ENCODE measurements at regions not wholly inside any gene's neighbourhood (a gene's known extent, or its start where the extent isn't known, plus 50 kb on each side); places are given as distances from the start of the nearest gene placed in this dataset.

GRCh38 chr6:105832313-105832761 lies 253.8 kb upstream of the PRDM1 start:
- CTCF ChIA-PET, result interaction anchor here (0.7 to 1.4 kb wide), 2 partner anchors 12 to 192 kb away, joined by 3 read pairs; no protein-coding TSS in a partner anchor
- H3K27ac ChIP-seq (ENCODE audit: extremely low read depth, low read depth, low read length), result no peak overlapping the region
- no peaks in the 10 kb centered on the region for H3K9me3 ChIP-seq (ENCODE audit: control insufficient read depth, insufficient read depth, low read depth, low read length)
- POLR2A ChIA-PET, result no interaction called here
- TF ChIP-seq ZNF626 (tag by site-specific recombination; IDR thresholded peaks at IDR 0.05) (no peak), ZNF133 (tag by site-specific recombination; IDR thresholded peaks at IDR 0.05) (no peak), WT1 (tag by site-specific recombination; IDR thresholded peaks at IDR 0.05) (no peak), ZNF362 (tag by site-specific recombination; IDR thresholded peaks at IDR 0.05) (no peak), ZNF610 (tag by site-specific recombination; IDR thresholded peaks at IDR 0.05; ENCODE audit: borderline replicate concordance) (no peak), HIC1 (tag by site-specific recombination; IDR thresholded peaks at IDR 0.05) (no peak), ZNF426 (tag by site-specific recombination; IDR thresholded peaks at IDR 0.05) (no peak), ZFP37 (tag by site-specific recombination; IDR thresholded peaks at IDR 0.05) (no peak), ZNF76 (tag by site-specific recombination; IDR thresholded peaks at IDR 0.05; ENCODE audit: borderline replicate concordance, low read depth) (no peak), ZNF416 (tag by site-specific recombination; IDR thresholded peaks at IDR 0.05) (no peak), ZNF580 (tag by site-specific recombination; IDR thresholded peaks at IDR 0.05) (no peak), ZNF324 (tag by site-specific recombination; IDR thresholded peaks at IDR 0.05) (no peak)
- H3K4me1 ChIP-seq (ENCODE audit: control insufficient read depth, insufficient read depth, low read length), result no peaks in the 10 kb centered on the region
- no peak overlapping the region for H3K4me3 ChIP-seq (ENCODE audit: low read depth, low read length)
- H3K36me3 ChIP-seq (ENCODE audit: control insufficient read depth in 2 of 2, insufficient read depth in 1 of 2, low read length in 2 of 2), result no peaks in the 10 kb centered on the region

GRCh38 chr6:105831311-105832097 lies 254.6 kb upstream of the PRDM1 start:
- H3K4me1 ChIP-seq (ENCODE audit: control insufficient read depth, insufficient read depth, low read length), result no peaks in the 10 kb centered on the region
- ChIA-PET CTCF (interaction anchor here (1.4 kb wide), 1 partner anchor 13 kb away, joined by 3 read pairs; no protein-coding TSS in a partner anchor), POLR2A (no interaction called here)
- no peaks in the 10 kb centered on the region for H3K36me3 ChIP-seq (ENCODE audit: control insufficient read depth in 2 of 2, insufficient read depth in 1 of 2, low read length in 2 of 2)
- no peak overlapping the region for H3K4me3 ChIP-seq (ENCODE audit: low read depth, low read length)
- no peak for TF ChIP-seq ZNF626 (tag by site-specific recombination; IDR thresholded peaks at IDR 0.05)
- TF ChIP-seq ZNF837 (tag by site-specific recombination; IDR thresholded peaks at IDR 0.05), result no peak
- no peak for TF ChIP-seq ZNF202 (tag by site-specific recombination; IDR thresholded peaks at IDR 0.05; ENCODE audit: borderline replicate concordance)
- TF ChIP-seq ZNF48 (tag by site-specific recombination; IDR thresholded peaks at IDR 0.05), result no peak
- TF ChIP-seq ZNF350 (tag by site-specific recombination; IDR thresholded peaks at IDR 0.05), result no peak
- no peak for TF ChIP-seq ZNF2 (tag by site-specific recombination; IDR thresholded peaks at IDR 0.05)
- no peak for TF ChIP-seq ZNF416 (tag by site-specific recombination; IDR thresholded peaks at IDR 0.05)
- no peak for TF ChIP-seq ZBTB21 (tag by site-specific recombination; IDR thresholded peaks at IDR 0.05)
- TF ChIP-seq ZNF341 (tag by site-specific recombination; IDR thresholded peaks at IDR 0.05; ENCODE audit: low read depth), result no peak
- no peak for TF ChIP-seq ZNF274 (IDR thresholded peaks at IDR 0.05; ENCODE audit: low read length)
- no peak for TF ChIP-seq ZNF274 (tag by site-specific recombination; IDR thresholded peaks at IDR 0.05; ENCODE audit: borderline replicate concordance)
- no peak for TF ChIP-seq ZNF37A (tag by site-specific recombination; IDR thresholded peaks at IDR 0.05)
- no peak for TF ChIP-seq ZNF488 (tag by site-specific recombination; IDR thresholded peaks at IDR 0.05)
- TF ChIP-seq SP2 (tag by site-specific recombination; IDR thresholded peaks at IDR 0.05), result no peak
- H3K27ac ChIP-seq (ENCODE audit: extremely low read depth, low read depth, low read length), result no peak overlapping the region
- no peaks in the 10 kb centered on the region for H3K9me3 ChIP-seq (ENCODE audit: control insufficient read depth, insufficient read depth, low read depth, low read length)
